ENCODE measurements at regions not wholly inside any gene's neighbourhood (a gene's known extent, or its start where the extent isn't known, plus 50 kb on each side); places are given as distances from the start of the nearest gene placed in this dataset.

- TF ChIP-seq RARB (CRISPR knock-in tag; IDR thresholded peaks at IDR 0.05) = no peak
- no peak for TF ChIP-seq ZFP3 (CRISPR knock-in tag; IDR thresholded peaks at IDR 0.05)
These were observed 121.8 kb upstream of the AP1S2 start for GRCh38 chrX:15976396-15976795.
